ENCODE measurements at regions not wholly inside any gene's neighbourhood (a gene's known extent, or its start where the extent isn't known, plus 50 kb on each side); places are given as distances from the start of the nearest gene placed in this dataset.

DNA sequence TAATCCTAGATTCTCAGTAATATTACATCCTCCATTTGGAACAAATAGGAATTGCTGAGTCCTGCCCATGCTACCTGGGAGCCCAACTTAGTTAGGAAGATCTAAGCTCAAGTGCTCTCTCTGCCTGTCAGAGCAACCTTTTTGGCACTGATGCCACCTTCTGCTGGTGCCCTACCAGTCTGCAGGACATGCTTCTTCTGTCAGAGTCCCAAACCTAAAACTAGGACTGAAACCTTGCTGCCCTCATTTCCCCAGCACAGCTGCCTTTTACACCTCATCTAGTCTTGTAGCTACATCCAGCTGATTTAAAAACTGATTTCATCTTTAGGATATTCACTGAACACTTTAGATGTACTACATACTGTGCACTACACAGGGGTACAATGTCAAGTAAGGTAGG is 118.7 kb downstream of the LYPLAL1 start:
- no peak overlapping the region for H3K27ac ChIP-seq
- H3K36me3 ChIP-seq = no peaks in the 10 kb centered on the region
- ATAC-seq (ENCODE audit: insufficient number of reproducible peaks, low FRiP score, low read depth) = no peak
- H3K9me3 ChIP-seq = no peaks in the 10 kb centered on the region
- H3K4me3 ChIP-seq = no peak overlapping the region
- H3K27me3 ChIP-seq (replicated peaks; ENCODE audit: insufficient read depth) = no peaks in the 10 kb centered on the region
- no peak for DNase-seq (ENCODE audit: low spot score)
- TF ChIP-seq, protein P1, sequence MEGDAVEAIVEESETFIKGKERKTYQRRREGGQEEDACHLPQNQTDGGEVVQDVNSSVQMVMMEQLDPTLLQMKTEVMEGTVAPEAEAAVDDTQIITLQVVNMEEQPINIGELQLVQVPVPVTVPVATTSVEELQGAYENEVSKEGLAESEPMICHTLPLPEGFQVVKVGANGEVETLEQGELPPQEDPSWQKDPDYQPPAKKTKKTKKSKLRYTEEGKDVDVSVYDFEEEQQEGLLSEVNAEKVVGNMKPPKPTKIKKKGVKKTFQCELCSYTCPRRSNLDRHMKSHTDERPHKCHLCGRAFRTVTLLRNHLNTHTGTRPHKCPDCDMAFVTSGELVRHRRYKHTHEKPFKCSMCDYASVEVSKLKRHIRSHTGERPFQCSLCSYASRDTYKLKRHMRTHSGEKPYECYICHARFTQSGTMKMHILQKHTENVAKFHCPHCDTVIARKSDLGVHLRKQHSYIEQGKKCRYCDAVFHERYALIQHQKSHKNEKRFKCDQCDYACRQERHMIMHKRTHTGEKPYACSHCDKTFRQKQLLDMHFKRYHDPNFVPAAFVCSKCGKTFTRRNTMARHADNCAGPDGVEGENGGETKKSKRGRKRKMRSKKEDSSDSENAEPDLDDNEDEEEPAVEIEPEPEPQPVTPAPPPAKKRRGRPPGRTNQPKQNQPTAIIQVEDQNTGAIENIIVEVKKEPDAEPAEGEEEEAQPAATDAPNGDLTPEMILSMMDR (IDR thresholded peaks at IDR 0.05) = no peak
- H3K4me1 ChIP-seq (ENCODE audit: control insufficient read depth in 1 of 2, low read depth in 2 of 2) = peaks cover 0 to 13% of the 10 kb centered on the region in 2 donors

- H3K27ac ChIP-seq = no peak overlapping the region
- ATAC-seq (ENCODE audit: insufficient number of reproducible peaks, low FRiP score, low read depth) (no peak), DNase-seq (ENCODE audit: low spot score) (no peak)
- H3K9me3 ChIP-seq = no peaks in the 10 kb centered on the region
- no peaks in the 10 kb centered on the region for H3K27me3 ChIP-seq (replicated peaks; ENCODE audit: insufficient read depth)
- no peaks in the 10 kb centered on the region for H3K36me3 ChIP-seq
- TF ChIP-seq, protein P1 (IDR thresholded peaks at IDR 0.05) = no peak
- no peak overlapping the region for H3K4me3 ChIP-seq
- H3K4me1 ChIP-seq (ENCODE audit: control insufficient read depth in 1 of 2, low read depth in 2 of 2) = no peaks in the 10 kb centered on the region
These were observed 115.5 kb downstream of the LYPLAL1 start for GRCh38 chr1:219289171-219289570.

DNA sequence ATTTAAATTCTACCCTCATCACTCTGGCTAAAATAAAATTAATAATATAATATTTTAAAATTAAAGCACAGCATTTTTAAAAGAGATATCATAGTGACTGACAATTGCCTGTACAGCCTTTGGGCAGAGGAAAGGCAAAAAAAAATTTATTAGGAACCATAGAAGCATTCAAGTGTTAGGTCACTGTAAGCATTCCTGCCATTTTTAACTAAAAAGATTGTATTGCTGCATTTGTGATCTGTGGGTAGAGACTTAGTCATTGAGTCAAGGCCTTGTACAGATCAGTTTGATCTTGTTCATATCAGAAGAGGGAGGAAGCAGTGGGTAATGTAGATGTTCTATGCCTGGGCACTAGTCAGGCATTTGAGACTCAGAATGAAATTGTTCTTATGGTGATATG is 109.9 kb downstream of the LYPLAL1 start:
- no peak overlapping the region for H3K4me3 ChIP-seq
- DNase-seq (ENCODE audit: low spot score) (no peak), ATAC-seq (ENCODE audit: insufficient number of reproducible peaks, low FRiP score, low read depth) (no peak)
- H3K27me3 ChIP-seq (replicated peaks; ENCODE audit: insufficient read depth) = no peaks in the 10 kb centered on the region
- no peaks in the 10 kb centered on the region for H3K36me3 ChIP-seq
- H3K4me1 ChIP-seq (ENCODE audit: control insufficient read depth in 1 of 2, low read depth in 2 of 2) = no peaks in the 10 kb centered on the region
- H3K27ac ChIP-seq = no peak overlapping the region
- H3K9me3 ChIP-seq = no peaks in the 10 kb centered on the region
- TF ChIP-seq, protein P1 (IDR thresholded peaks at IDR 0.05) = no peak

- Histone ChIP-seq H3K4me3 (no peak overlapping the region), H3K27ac (no peak overlapping the region), H3K4me1 (ENCODE audit: control insufficient read depth in 1 of 2, low read depth in 2 of 2) (no peaks in the 10 kb centered on the region), H3K36me3 (no peaks in the 10 kb centered on the region), H3K27me3 (replicated peaks; ENCODE audit: insufficient read depth) (no peaks in the 10 kb centered on the region), H3K9me3 (no peaks in the 10 kb centered on the region)
- DNase-seq (ENCODE audit: low spot score) = no peak
- TF ChIP-seq, protein P1 (IDR thresholded peaks at IDR 0.05) = no peak
- ATAC-seq (ENCODE audit: insufficient number of reproducible peaks, low FRiP score, low read depth) = no peak
These were observed 108.2 kb downstream of the LYPLAL1 start for GRCh38 chr1:219281831-219282230.

GRCh38 chr1:219279017-219279770 is 105.5 kb downstream of the LYPLAL1 start:
- TF ChIP-seq, protein P1 (IDR thresholded peaks at IDR 0.05) = no peak
- ATAC-seq (ENCODE audit: insufficient number of reproducible peaks, low FRiP score, low read depth) (no peak), DNase-seq (ENCODE audit: low spot score) (no peak)
- Histone ChIP-seq H3K36me3 (no peaks in the 10 kb centered on the region), H3K27me3 (replicated peaks; ENCODE audit: insufficient read depth) (no peaks in the 10 kb centered on the region), H3K27ac (no peak overlapping the region), H3K4me1 (ENCODE audit: control insufficient read depth in 1 of 2, low read depth in 2 of 2) (no peaks in the 10 kb centered on the region), H3K4me3 (no peak overlapping the region), H3K9me3 (no peaks in the 10 kb centered on the region)

All from thoracic aorta (tissue), 2 donors.